H1 (cell line): ENCODE measurements at regions not wholly inside any gene's neighbourhood (a gene's known extent, or its start where the extent isn't known, plus 50 kb on each side); places are given as distances from the start of the nearest gene placed in this dataset.

Source experiments
- ATF3 ChIP-seq: IDR thresholded peaks from 2 replicates; pipeline ENCODE4 v1.6.1; 2011; ENCODE audit warnings: low read depth, mild to moderate bottlenecking, low read length; ENCODE audit not compliant: insufficient read depth
- BRCA1 ChIP-seq: IDR thresholded peaks from 2 replicates; pipeline ENCODE4 v1.6.1; 2012; ENCODE audit warnings: low read depth, low read length, improper control_type of control experiment
- CTCF ChIP-seq, 3 experiments: IDR thresholded peaks; 1 replicate in 2 of 3; 2 replicates in 1 of 3; pipeline versions ENCODE4 v1.5.1 to v1.6.1; 2011; ENCODE audit warnings: low read length in 3 of 3, mild to moderate bottlenecking in 3 of 3, inconsistent platforms in 2 of 3, low read depth in 1 of 3, moderate library complexity in 1 of 3; ENCODE audit not compliant: insufficient read depth in 1 of 3; ENCODE audit errors: control extremely low read depth in 1 of 3
- EP300 ChIP-seq, 2 experiments: IDR thresholded peaks; 1 replicate in 1 of 2; 2 replicates in 1 of 2; pipeline ENCODE4 v1.6.1; 2011 to 2012; ENCODE audit warnings: low read depth in 2 of 2, low read length in 2 of 2, mild to moderate bottlenecking in 2 of 2, borderline replicate concordance in 1 of 2, inconsistent platforms in 1 of 2, moderate library complexity in 1 of 2
- EZH2 ChIP-seq: fragments of 200-600 bp; sonication (generic); IDR thresholded peaks from 2 replicates; pipeline ENCODE4 v1.7.1; 2012; ENCODE audit warnings: low read depth, mild to moderate bottlenecking, moderate library complexity, low read length, inconsistent platforms; ENCODE audit not compliant: severe bottlenecking
- KDM1A ChIP-seq: fragments of 200-600, 300-600 bp; sonication (generic); IDR thresholded peaks from 2 replicates; pipeline ENCODE4 v1.7.1; 2016; ENCODE audit warnings: mild to moderate bottlenecking, low read length, borderline replicate concordance
- NRF1 ChIP-seq: IDR thresholded peaks from 2 replicates; pipeline ENCODE4 v1.6.1; 2011; ENCODE audit warnings: mild to moderate bottlenecking, low read depth, low read length, improper control_type of control experiment
- POLR2A ChIP-seq, 2 experiments: IDR thresholded peaks; 1 replicate in 1 of 2; 2 replicates in 1 of 2; pipeline ENCODE4 v1.6.1; 2011; ENCODE audit warnings: low read depth in 2 of 2, low read length in 2 of 2, mild to moderate bottlenecking in 2 of 2; ENCODE audit errors: control extremely low read depth in 1 of 2
- POLR2AphosphoS5 ChIP-seq: IDR thresholded peaks from 2 replicates; pipeline ENCODE4 v1.6.1; 2011; ENCODE audit warnings: low read depth, low read length
- RFX5 ChIP-seq: IDR thresholded peaks from 2 replicates; pipeline ENCODE4 v1.6.1; 2011; ENCODE audit warnings: low read depth, low read length, improper control_type of control experiment, borderline replicate concordance
- RNF2 ChIP-seq: fragments of 200-900, 300-1000 bp; sonication (generic); IDR thresholded peaks from 2 replicates; pipeline ENCODE4 v1.7.1; 2016; ENCODE audit warnings: borderline replicate concordance, low read depth, mild to moderate bottlenecking, antibody characterized with exemption, low read length; ENCODE audit not compliant: poor library complexity, severe bottlenecking; ENCODE audit errors: missing control alignments
- YY1 ChIP-seq: IDR thresholded peaks from 2 replicates; pipeline ENCODE4 v1.6.1; 2011; ENCODE audit warnings: low read depth, mild to moderate bottlenecking, low read length

GRCh38 chr16:22671301-22672076 is 142.5 kb upstream of the HS3ST2 start:
- no peak for TF ChIP-seq EZH2
- no peak for TF ChIP-seq POLR2A (IDR thresholded peaks at IDR 0.05; ENCODE audit: control extremely low read depth in 1 of 2, low read depth in 2 of 2, low read length in 2 of 2)
- TF ChIP-seq RFX5, result no peak
- no peak for TF ChIP-seq EP300 (IDR thresholded peaks at IDR 0.05; ENCODE audit: borderline replicate concordance in 1 of 2, low read depth in 2 of 2, low read length in 2 of 2)
- TF ChIP-seq CTCF (IDR thresholded peaks at IDR 0.05; ENCODE audit: control extremely low read depth in 1 of 3, insufficient read depth in 1 of 3, low read depth in 1 of 3, low read length in 3 of 3), result 0 out of 4 replicates have a peak, but pooled peaks of 1 of the 3 experiments have one; percentile 20
- no peak for TF ChIP-seq ATF3
- TF ChIP-seq POLR2AphosphoS5, result no peak
- no peak for TF ChIP-seq KDM1A
- TF ChIP-seq BRCA1, result no peak
- TF ChIP-seq YY1, result no peak
- no peak for TF ChIP-seq NRF1
- TF ChIP-seq RNF2, result no peak
